Mesothelial cell of epicardium (in vitro differentiated cells): ENCODE measurements at regions not wholly inside any gene's neighbourhood (a gene's known extent, or its start where the extent isn't known, plus 50 kb on each side); places are given as distances from the start of the nearest gene placed in this dataset.

Experiments
- DNase-seq, 2 experiments: peaks; one replicate each; pipeline ENCODE4 v3.0.0; 2021; ENCODE audit warnings: low spot score in 2 of 2; ENCODE audit not compliant: unreplicated experiment in 2 of 2
- H3K27ac Mint-ChIP-seq: 2 replicates; pipeline ENCODE4 v1.8.0; 2021; ENCODE audit warnings: mixed read lengths
- H3K27me3 Mint-ChIP-seq: 2 replicates; pipeline ENCODE4 v1.8.0; 2021; ENCODE audit warnings: low read depth, mixed read lengths
- H3K36me3 Mint-ChIP-seq: 2 replicates; pipeline ENCODE4 v1.8.0; 2021; ENCODE audit warnings: mixed read lengths
- H3K4me1 Mint-ChIP-seq: 2 replicates; pipeline ENCODE4 v1.8.0; 2021; ENCODE audit warnings: mixed read lengths
- H3K4me3 Mint-ChIP-seq: 2 replicates; pipeline ENCODE4 v1.8.0; 2021; ENCODE audit warnings: mild to moderate bottlenecking, moderate library complexity, mixed read lengths
- H3K9me3 Mint-ChIP-seq: 2 replicates; pipeline ENCODE4 v1.8.0; 2021; ENCODE audit warnings: mixed read lengths
- CTCF ChIP-seq: fragments of 200-600 bp; sonication (generic); IDR thresholded peaks from one replicate; pipeline ENCODE4 v1.5.0; 2021; ENCODE audit warnings: antibody characterized with exemption; ENCODE audit not compliant: unreplicated experiment

- TF ChIP-seq CTCF, result no peak
- DNase-seq, result no peak
- Mint-ChIP-seq H3K27ac (no peak overlapping the region), H3K4me3 (no peak overlapping the region), H3K27me3 (no peaks in the 10 kb centered on the region), H3K36me3 (no peaks in the 10 kb centered on the region), H3K9me3 (no peaks in the 10 kb centered on the region), H3K4me1 (no peaks in the 10 kb centered on the region)
Observed at GRCh38 chr18:29248805-29249204, 1071.9 kb upstream of the CDH2 start.

- Mint-ChIP-seq H3K4me1 (no peaks in the 10 kb centered on the region), H3K4me3 (no peak overlapping the region), H3K27ac (no peak overlapping the region), H3K9me3 (peaks cover 15% of the 10 kb centered on the region), H3K36me3 (no peaks in the 10 kb centered on the region), H3K27me3 (no peaks in the 10 kb centered on the region)
- DNase-seq, result no peak
- TF ChIP-seq CTCF, result no peak
Observed at GRCh38 chr18:29241199-29241598, 1064.3 kb upstream of the CDH2 start.

- Mint-ChIP-seq H3K27ac (no peak overlapping the region), H3K4me3 (no peak overlapping the region), H3K27me3 (no peaks in the 10 kb centered on the region), H3K9me3 (peaks cover 39% of the 10 kb centered on the region), H3K4me1 (no peaks in the 10 kb centered on the region), H3K36me3 (no peaks in the 10 kb centered on the region)
- DNase-seq, result no peak
- TF ChIP-seq CTCF, result no peak
Observed at GRCh38 chr18:29234751-29235150, 1057.8 kb upstream of the CDH2 start.

GRCh38 chr18:29226213-29226612, 1049.3 kb upstream of the CDH2 start:
- Mint-ChIP-seq H3K27ac (no peak overlapping the region), H3K27me3 (no peaks in the 10 kb centered on the region), H3K9me3 (peaks cover 25% of the 10 kb centered on the region), H3K4me1 (no peaks in the 10 kb centered on the region), H3K36me3 (no peaks in the 10 kb centered on the region), H3K4me3 (no peak overlapping the region)
- no peak for TF ChIP-seq CTCF
- DNase-seq, result no peak

GRCh38 chr18:29225351-29225750, 1048.4 kb upstream of the CDH2 start:
- no peak for TF ChIP-seq CTCF
- Mint-ChIP-seq H3K27ac (no peak overlapping the region), H3K27me3 (no peaks in the 10 kb centered on the region), H3K4me3 (no peak overlapping the region), H3K36me3 (no peaks in the 10 kb centered on the region), H3K4me1 (no peaks in the 10 kb centered on the region), H3K9me3 (peaks cover 19% of the 10 kb centered on the region)
- no peak for DNase-seq

- TF ChIP-seq CTCF, result no peak
- no peak overlapping the region for H3K27ac Mint-ChIP-seq
- peaks cover 17% of the 10 kb centered on the region for H3K9me3 Mint-ChIP-seq
- no peaks in the 10 kb centered on the region for H3K4me1 Mint-ChIP-seq
- H3K27me3 Mint-ChIP-seq, result no peaks in the 10 kb centered on the region
- no peak overlapping the region for H3K4me3 Mint-ChIP-seq
- DNase-seq, result no peak
- H3K36me3 Mint-ChIP-seq, result no peaks in the 10 kb centered on the region
Observed at GRCh38 chr18:29218091-29218490, 1041.2 kb upstream of the CDH2 start.
